HG02798 (cell line): ENCODE measurements at regions not wholly inside any gene's neighbourhood (a gene's known extent, or its start where the extent isn't known, plus 50 kb on each side); places are given as distances from the start of the nearest gene placed in this dataset.

Source experiments
- ATAC-seq: cut with Tn5 transposase; IDR thresholded peaks from one replicate; pipeline ENCODE4 v1.9.1; 2021; ENCODE audit warnings: mild to moderate bottlenecking; ENCODE audit not compliant: unreplicated experiment, poor library complexity

DNA sequence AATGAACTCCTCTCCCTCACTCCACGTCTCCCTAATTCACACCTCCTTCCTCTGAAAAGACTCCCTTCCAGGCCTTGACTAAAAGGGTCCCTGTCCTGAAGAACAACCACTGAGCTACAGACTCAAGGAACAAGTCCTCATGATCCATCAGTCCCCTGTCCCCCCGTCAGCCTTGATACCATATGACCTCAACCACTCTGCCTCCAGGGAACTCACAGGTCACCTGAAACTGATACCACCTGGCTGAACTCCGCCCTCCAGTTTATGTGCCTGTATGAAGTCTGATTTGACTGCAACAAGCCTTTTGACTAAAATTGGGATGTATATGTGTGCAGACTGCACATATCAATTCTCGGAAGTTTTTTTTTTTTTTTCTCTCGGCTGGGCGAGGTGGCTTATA is 88.7 kb downstream of the UGCG start:
- peak; percentile 35 for ATAC-seq

DNA sequence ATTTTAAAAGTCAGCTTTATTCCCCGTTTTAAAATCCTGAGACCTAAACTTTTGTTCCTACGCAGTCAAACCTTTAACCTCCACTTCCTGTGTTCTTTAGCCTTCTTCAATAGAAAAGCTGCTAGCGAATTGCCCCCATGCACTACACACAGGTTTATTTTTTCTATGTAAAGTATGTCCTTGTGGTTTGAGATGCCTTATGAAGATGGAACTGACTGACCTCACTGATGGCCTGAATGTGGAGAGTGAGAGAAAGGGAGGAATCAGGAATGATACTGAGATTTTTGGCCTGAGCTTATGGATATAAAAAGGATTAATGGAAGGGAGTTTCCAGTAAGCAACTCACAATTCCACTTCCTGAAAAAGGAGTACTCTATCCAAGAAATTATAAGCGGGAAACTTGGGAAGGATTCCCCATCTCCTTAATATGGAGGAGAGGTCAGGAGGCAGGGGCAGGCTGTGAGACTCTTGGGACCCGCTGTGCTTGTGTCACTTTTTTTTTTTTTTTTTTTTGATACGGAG is 89.5 kb downstream of the UGCG start:
- no peak for ATAC-seq
